ELR (cell line): ENCODE measurements at regions not wholly inside any gene's neighbourhood (a gene's known extent, or its start where the extent isn't known, plus 50 kb on each side); places are given as distances from the start of the nearest gene placed in this dataset.

Source experiments
- DNase-seq: peaks from one replicate; pipeline ENCODE4 v3.0.0-alpha.2; 2015; ENCODE audit warnings: low read depth

DNA sequence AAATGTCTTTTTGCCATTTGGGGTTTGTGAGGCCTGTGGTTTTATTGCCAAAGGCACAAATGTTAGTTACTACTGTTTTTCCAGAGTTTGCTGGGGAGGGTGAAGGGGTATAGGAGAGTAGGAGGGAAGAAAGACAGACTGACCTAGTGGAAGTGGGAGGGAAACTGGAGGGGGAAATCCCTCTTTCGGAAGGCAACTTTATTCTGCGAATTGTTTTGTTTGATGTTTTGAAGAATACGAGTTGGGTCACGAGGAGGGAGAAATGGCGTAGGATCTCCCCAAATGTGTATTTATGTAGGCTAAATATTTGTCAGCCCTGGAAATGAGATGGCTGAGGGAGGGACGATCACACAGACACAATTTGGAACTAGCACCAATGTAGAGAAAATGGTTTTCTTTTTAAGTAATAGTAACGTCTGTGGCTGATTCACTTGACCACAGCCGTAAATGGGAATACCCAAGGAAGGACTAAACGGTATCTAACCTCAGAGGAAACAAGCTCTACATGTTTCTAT is 172.3 kb downstream of the ICOS start:
- no peak for DNase-seq

DNA sequence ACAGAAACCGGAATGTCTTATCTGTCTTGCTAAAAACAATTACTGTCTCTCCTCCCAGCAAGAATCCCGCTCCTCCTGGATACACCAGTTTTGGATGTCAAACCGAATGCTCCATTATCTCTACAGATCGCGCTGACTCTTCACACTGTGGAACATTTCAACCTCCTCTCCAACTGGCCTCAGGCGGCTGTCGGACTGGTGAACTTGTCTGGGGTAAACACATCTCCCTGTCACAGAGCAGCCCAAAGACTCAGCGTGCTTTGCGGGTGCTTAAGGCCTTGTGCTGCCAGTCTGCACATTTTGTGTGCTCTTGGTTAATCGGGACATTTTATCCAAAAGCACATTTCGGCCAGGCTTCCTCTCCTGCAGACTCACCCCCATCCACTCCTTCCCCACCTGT is 173.1 kb downstream of the ICOS start:
- DNase-seq: no peak

DNA sequence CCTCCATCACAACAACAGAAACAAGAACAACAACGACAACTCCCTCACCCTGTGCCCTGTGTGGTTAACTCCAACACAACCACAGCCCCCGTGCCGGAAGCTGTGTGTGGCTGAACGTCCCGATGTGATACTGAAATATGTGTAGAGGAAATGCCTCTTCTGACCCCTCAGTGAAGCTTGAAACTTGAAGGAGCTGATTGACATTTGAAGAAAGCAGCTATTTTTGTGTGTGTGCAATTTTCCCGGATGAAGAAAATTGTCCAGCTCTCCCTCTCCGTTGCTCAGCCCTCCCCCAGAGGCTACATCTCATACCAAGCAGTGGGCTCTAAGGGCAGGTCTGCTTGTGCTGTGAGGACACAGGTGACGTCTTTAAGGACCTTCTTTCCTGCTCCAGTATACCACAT is 173.8 kb downstream of the ICOS start:
- no peak for DNase-seq

DNA sequence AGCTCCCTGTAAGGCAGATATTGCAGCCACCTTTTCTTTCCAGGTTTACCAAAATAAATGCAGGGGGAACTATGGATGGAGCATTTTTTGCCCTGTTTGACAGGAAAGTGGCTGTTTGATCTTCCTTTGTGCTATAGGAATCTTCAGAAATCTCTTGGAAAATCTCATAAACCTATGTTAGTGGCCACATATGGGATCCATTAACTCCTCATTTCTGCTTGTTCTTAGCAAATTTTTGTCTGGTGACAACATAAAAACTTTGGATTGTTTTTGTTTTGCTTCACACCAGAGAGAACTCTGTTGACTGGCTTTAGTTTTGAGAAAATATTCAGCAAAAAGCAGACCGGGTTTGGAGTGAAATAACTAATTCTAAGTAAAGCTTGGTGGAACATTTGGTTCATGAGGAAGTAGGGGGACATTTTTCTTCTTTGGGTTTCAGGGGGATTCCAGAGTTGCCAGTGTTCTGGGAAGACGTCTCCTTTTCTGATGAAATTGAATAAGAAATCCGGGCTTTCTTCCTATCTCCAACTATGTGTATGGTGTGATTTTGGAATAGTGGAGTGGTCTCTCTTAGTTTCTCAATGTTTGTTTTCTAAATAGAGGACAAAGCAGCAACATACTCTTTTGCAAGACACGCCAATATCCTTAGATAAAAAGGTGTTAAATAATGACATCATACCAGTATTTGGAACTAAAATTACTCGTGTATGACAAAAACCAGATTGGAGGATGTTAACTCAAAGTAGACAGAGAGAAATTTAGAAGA is 174.4 kb downstream of the ICOS start:
- no peak for DNase-seq

DNA sequence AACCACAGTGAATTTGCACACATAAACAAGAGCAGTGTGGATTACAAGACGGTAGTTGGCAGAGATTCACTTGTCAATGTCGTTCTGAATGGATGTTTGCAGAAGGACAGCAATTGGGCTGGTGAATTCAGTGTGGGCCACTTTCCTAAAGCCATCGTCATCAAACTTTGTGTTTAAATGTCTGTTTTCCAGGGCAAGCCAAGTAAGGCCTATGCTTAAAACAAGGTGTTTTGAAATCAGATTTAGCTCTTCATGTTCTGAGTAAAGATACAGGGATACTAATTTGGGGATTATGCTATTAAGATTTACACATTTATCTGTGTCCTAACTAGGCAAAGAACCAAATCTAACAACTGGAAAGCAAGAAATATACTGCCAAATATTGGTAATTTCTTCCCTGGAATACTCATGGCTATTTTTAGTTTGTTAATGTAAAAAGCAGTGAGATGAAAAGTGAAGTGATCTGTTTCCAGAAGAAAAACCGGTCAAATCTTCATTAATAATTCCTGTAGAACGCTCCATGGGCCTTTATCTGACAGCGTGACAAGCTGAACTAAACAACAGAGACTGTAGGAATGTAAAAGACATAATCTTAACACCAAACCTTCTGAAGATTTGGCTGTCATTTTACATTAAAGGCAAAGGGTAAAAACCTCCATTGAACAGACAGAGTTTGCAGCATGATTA is 175.7 kb downstream of the ICOS start:
- no peak for DNase-seq

DNA sequence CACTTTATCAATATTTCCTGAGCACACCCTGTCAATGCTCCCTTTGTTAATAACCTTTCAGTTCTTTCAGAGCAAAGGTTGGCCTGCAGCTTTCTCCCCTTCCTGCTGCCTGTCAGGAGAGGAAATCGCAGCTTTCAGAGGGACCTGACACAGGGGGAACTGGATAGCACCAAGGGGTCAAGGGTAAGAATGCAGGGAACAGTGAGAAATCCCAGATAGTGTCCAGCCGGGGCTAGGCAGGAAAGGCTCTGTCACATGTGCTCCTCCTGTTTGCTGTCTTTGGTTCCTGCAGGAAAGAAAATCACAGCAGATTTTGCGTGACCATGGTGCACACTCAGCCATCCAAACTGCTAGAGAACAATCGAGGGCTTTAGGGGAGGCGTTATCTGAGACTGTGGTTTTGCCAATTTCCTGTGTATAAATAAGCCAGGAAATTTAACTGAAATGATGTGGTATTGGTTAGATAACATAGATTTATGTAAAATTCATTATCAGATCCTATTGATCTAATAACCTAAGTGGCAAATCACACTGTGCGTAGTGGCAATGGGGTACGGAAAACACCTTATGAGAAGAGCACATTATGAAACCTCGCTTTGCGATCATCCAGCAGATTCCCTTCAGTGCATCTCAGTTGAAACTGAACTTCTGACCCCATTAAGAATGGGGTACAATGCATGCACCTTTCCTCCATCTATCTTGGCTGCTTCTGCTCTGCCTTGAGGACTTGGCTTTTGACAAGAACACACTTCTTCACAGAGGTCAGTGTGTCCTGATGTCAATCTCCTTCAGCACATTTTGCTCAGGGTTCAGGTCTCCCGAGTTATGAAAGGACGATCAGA is 178.0 kb downstream of the ICOS start:
- DNase-seq: no peak

DNA sequence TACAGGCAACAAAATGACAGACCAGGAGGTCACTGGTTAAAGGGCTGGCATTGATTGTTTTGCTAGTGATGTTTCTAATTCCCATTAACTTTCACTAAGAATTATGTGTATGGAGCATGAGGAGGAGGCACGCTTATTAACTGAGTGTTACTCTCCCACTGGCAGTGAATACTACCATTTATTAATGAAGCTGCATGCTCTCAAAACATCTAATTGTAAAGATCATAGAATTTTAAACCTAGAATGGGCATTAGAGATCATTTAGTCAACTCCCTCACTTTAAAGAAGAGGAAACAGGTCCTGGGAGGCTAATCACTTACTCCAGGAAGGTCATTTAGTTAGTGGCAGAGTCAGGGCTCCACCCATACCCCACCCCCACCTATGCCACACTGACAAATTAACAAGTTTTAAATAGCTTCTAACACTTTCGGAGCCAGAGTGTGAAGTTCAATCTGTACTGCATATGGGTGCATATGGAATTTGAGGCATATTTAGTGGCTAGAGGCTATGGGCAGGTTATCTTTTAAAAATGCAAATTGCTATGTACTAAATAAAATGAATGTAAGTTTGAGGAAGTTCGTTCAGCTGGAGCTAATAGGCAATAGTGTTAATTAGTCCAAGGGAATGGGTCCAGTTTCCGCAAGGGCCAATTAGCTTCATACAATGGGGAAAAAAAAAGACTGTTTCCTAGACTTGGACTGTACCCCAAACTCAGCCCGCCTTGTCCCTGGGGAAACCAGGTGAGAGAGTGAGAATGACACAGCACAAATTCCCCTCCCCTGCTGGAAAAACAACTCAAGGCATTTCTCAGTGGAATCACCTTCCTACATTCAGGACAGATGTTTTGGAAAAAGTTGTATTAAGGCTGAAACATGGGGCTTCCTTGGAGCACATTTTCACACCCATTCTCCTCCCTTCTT is 178.8 kb downstream of the ICOS start:
- no peak for DNase-seq

DNA sequence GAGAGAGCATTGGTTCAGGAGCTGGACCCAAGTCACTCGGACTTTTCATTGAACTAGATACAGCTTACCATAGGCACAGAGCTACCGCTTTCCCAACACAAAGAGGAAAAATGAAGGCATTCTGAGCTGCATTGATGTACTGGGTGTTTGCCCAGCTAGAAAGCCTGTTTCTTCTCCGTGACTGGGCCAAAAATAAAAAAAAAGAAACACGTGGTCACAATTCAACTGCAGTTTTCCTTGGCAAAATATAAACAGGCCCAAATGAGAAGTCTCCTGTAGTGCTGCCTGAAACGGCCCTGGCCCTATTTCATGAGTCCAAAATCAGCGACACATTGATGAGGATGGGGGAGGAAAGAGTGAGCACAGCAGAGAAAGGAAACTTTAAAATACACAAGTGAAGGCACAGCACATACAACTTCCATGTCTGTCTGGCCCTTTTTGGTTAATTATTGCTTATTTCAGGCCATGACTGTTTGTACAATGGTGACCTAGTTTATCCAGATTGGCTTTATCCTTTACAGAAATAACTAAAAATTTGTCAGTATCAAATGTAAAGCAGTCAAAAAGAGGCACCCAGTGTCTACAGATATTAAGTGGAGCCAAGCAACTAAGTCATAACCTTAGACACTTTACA is 179.7 kb downstream of the ICOS start:
- DNase-seq: no peak

DNA sequence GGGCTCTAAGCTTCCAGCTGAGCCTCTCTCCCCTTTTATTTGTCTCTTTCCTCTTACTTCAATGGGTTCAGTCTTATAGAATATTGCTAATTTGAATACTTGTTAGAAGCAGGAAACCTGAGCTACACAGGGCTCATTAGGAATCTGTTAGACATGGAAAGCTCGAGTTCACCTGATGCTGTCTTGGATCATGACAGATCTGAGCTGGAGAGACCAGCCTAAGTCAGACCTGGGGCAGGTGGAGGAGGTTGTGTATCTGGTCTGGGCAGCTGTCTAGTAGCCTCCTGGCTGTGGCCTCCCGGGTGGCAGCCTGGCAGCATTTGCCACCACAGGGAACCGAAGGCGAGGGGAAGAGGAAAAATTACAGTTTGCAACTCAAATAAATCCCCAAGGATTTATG is 185.9 kb downstream of the ICOS start:
- no peak for DNase-seq

DNA sequence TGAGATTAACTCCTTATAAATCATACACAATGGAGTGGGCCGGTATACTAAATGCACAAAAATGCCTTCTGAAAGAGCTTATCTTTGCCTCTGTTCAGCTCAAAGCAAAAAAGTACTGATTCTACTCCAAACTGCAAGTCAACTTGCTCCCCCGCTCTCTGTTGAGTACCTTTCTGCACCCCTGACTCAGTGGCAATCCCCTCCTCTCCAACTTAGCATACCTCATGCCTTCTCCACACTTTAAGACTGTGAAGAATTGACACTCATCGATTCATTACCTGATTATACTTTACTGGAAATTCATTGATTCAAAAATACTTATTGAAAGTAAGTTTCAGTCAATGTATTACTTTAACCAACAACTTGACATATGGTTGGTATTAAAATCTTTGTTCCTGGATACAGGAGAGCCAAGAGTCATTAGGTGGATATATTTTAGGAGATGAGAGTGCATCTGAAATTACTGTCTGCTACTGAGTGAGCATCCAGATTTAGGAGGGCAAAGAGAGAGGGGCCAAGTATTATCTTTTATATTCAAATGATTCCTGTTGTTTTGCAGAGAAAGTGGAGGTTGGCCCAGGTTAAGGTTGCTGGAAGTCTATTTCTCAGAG is 187.7 kb downstream of the ICOS start:
- no peak for DNase-seq

DNA sequence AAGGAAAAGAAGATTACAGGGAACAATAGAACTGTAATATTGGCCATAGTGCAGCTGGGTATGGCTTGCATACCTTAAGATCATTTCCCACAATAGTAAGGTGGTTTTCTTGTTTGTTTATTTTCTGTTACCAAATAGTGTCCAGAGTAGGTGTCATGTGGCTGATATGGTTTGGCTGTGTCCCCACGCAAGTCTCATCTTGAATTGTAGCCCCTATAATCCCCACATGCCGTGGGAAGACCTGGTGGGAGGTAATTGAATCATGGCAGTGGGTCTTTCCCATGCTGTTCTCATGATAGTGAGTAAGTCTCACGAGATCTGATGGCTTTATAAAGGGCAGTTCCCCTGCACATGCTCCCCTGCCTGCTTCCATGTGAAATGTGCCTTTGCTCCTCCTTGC is 190.1 kb downstream of the ICOS start:
- DNase-seq: no peak

DNA sequence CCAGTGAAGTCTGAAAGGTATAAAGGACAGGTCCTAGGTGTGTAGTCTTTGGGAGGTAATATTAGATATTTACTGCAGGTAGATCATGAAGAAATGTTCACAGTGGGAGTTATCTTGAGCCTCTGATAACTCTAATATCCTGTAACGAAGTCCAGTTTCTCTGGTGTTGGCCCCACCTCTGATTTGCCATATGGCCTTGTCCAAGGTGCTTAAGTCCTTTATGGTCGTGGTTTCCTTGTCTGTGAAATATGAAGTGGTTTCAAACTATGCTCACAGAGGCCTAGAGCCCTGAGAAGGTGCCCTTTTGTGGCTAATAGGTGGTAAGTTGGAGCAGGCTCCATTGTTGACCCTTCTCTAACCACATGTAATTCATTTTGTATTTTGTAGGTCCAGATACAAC is 190.7 kb downstream of the ICOS start:
- DNase-seq: no peak

DNA sequence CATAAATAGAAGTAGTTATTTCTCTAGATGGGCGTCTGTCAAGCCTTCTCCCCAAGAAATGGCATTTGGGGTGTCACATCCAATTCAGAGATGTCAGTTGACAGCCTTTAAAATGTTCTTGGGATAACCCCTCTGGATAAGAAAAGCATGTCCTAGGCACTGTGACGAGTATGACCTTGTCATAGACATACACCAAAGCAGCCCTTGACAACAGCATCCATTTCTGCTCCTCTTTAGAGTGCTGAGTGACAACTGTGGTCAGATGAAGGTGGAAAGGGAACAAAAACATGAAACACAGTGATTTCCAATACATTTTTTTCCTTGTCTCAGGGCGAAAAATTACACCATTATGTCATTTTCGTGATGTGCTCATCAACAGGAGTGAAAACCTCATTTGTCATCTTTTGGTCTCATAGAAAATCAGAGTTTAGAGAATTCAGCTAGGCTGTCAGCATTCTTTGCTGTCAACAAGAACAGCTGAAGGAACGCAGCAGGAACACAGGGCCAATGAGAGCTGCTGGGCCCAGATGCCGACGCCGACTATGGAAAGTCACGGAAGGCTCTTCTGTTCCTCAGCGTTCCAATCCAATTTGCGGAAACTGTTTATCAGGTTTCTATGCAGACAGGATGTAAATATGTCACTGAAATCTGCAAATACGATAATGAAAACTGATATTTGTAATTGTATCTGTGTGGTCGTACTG is 193.2 kb downstream of the ICOS start:
- DNase-seq: no peak

DNA sequence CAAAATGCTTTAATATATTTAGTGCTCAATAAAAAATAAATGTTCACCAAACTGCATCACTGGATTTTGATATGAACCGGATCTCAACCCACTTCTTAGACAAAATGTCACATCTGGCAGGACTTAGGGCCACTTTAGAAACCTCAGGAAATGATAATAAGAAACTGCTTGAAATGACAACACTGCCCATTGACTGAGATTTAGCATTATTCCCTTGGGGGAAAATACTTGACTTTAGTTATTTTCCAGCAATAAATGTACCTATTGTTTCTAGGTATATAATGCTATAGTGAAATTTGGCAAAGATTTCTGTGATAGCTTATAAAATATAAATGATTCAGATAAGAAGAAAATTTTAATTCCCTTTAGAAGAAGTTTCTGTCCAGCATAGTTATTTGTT is 195.1 kb downstream of the ICOS start:
- DNase-seq: no peak

DNA sequence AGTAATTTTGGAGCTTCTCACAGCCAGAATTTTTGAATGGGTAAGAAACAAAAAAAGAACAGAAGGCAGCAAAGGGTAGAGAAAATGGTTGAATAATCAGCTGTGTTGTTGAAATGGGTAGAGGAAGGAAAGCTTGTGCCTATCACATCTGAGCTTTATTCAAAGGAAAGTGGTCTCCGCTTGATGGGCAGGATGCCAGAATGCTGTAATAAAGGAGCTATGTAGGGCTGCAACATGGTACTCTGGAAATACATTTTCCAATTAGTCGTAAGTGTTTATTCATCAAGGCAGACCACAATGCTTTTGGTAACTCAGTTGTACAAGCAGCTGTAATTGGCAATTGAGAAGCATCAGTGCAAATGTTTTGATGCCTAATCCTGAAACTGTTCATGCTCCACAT is 196.9 kb downstream of the ICOS start:
- no peak for DNase-seq

DNA sequence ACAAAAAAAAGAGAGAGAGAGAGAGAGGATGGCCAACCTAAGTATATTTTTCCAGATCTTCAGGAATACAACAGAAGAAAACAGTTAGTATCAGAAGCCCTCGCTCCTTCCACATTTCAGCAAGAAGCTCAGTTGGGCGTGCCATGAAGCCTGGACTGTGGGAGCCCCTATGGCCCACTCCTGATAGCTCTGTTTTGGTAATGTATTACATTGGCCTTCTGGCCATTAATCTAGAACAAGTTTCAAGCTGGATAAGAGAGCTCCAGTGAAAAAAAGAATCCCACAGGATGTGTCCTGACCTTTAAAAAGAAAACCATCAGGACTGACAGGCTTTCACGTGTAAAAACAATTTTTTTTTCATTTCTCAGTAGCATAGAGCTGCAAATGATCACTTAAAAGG is 197.9 kb downstream of the ICOS start:
- DNase-seq: no peak

DNA sequence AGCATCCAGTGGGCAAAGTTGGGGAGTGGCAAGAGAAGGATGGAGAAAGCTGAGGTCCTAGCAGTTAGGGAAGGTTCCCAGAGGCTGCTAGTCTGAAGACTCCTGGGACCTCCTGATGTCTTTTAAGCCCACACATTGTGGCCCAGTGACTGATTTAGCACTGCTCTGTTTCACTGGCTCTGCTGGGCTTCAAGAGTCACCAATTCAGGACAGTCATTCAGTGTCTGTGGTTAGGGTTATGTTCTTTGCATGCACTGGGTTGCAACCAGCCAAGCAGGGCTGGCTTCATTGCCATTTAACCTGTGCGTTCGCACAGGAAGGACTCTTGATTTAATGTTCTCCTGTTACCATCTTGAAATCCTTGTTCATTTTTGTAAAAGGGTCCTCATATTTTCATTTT is 199.2 kb downstream of the ICOS start:
- DNase-seq: no peak

DNA sequence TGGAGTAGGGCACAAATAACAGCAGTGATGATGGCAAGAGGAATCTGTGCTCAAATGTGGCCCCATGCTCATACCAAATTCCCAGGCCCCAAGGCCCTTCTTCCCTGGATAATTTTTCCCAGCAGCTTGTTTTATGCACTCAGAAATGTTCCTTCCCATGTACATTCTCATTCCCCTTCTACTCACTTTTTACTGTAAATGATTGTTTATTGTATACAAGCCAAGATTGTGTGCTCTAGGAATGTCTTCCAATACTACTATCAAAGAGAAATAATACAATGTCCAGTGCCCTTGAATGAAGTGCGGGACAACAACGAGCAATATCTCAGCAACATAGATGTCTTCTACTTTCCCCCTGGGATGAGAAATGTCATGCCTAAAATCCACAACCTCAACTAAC is 201.6 kb downstream of the ICOS start:
- DNase-seq: no peak

DNA sequence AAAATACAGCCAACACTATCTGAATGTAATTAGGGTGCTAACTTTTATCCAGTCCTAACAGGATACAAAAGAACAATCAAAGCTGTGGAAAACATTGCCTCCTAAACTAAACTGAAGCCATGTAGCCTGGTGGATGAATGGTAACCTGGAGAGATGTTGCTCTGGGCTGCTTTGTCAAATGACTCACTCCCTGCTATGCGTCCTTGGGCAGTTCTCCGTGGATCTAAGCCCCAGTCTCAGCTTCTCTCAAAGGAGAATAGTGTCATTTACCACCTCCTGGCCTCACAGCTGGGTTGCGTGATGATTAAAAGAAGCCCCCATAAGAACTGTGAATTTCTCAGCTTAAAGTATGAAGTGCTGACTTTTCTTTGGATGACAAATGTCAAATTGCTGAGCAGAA is 203.7 kb downstream of the ICOS start:
- no peak for DNase-seq
